GM12891 (cell line): ENCODE measurements at regions not wholly inside any gene's neighbourhood (a gene's known extent, or its start where the extent isn't known, plus 50 kb on each side); places are given as distances from the start of the nearest gene placed in this dataset.

Experiments
- DNase-seq: peaks from one replicate; pipeline ENCODE4 v3.0.0; 2011; ENCODE audit warnings: low spot score; ENCODE audit not compliant: insufficient read length
- FAIRE-seq: peaks from 2 replicates; lab custom pipeline; 2011; peaks lifted over from hg19 to GRCh38; lab: Jason Lieb, UNC
- PAX5 ChIP-seq: IDR thresholded peaks from 2 replicates; pipeline ENCODE4 v1.6.1; 2011; ENCODE audit warnings: low read length, moderate library complexity, mild to moderate bottlenecking; ENCODE audit not compliant: insufficient read depth, severe bottlenecking
- POLR2A ChIP-seq: IDR thresholded peaks from 2 replicates; pipeline ENCODE4 v1.6.1; 2011; ENCODE audit warnings: low read depth, low read length, control low read depth
- POLR2AphosphoS5 ChIP-seq: IDR thresholded peaks from 2 replicates; pipeline ENCODE4 v1.6.1; 2011; ENCODE audit warnings: low read depth, low read length, control low read depth
- POU2F2 ChIP-seq: IDR thresholded peaks from 2 replicates; pipeline ENCODE4 v1.6.1; 2011; ENCODE audit warnings: low read depth, mild to moderate bottlenecking, control low read depth, low read length, moderate library complexity
- SPI1 ChIP-seq: IDR thresholded peaks from 2 replicates; pipeline ENCODE4 v1.6.1; 2011; ENCODE audit warnings: low read depth, low read length, control low read depth
- TAF1 ChIP-seq: IDR thresholded peaks from 2 replicates; pipeline ENCODE4 v1.6.1; 2011; ENCODE audit warnings: low read depth, low read length, control low read depth

GRCh38 chr21:28086861-28087581, 905.7 kb downstream of the LTN1 start:
- DNase-seq, result no peak
- no peak for FAIRE-seq
- peak; percentile 71 for TF ChIP-seq SPI1
- TF ChIP-seq POLR2AphosphoS5, result no peak

- DNase-seq (no peak), FAIRE-seq (no peak)
- TF ChIP-seq POLR2AphosphoS5 (no peak), POU2F2 (no peak), POLR2A (no peak), SPI1 (no peak), PAX5 (no peak), TAF1 (no peak)
These were observed 907.7 kb downstream of the LTN1 start for GRCh38 chr21:28084951-28085350.

GRCh38 chr21:28083350-28083749, 909.3 kb downstream of the LTN1 start:
- TF ChIP-seq TAF1, result no peak
- TF ChIP-seq POU2F2, result no peak
- TF ChIP-seq POLR2A, result no peak
- TF ChIP-seq SPI1, result no peak
- no peak for TF ChIP-seq POLR2AphosphoS5
- no peak for TF ChIP-seq PAX5
- no peak for DNase-seq
- no peak for FAIRE-seq

DNA sequence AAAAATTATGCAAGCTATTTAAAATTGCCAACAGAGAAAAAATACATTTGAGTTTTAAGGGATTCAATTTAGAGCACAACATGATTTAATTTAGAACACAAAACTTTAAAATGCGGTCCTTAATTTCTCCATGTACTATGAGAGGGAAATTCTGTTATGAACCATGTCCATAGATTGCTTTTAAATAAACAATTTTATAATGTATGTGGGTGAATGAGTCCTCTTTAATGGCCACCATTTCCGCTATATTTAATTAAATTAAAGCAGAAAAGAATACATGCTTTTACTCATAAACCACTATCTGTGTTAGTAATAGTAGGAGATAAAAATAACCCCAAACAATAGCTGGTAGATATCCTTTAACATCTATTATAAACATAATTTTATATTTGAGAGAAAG, 914.6 kb downstream of the LTN1 start:
- DNase-seq (no peak), FAIRE-seq (no peak)
- TF ChIP-seq TAF1 (no peak), SPI1 (no peak), POLR2AphosphoS5 (no peak), POLR2A (no peak), PAX5 (no peak), POU2F2 (no peak)

- no peak for DNase-seq
- no peak for FAIRE-seq
- TF ChIP-seq PAX5 (no peak), POLR2AphosphoS5 (no peak), POLR2A (no peak), SPI1 (no peak), TAF1 (no peak), POU2F2 (no peak)
These were observed 918.0 kb downstream of the LTN1 start for GRCh38 chr21:28074676-28075075.

- FAIRE-seq (no peak), DNase-seq (no peak)
- TF ChIP-seq SPI1 (no peak), PAX5 (no peak), POLR2A (no peak), POU2F2 (no peak), TAF1 (no peak), POLR2AphosphoS5 (no peak)
These were observed 920.1 kb downstream of the LTN1 start for GRCh38 chr21:28072601-28073000.

- TF ChIP-seq POU2F2 (no peak), PAX5 (no peak), TAF1 (no peak), POLR2AphosphoS5 (no peak), SPI1 (no peak), POLR2A (no peak)
- no peak for DNase-seq
- FAIRE-seq, result no peak
These were observed 923.2 kb downstream of the LTN1 start for GRCh38 chr21:28069450-28069923.

GRCh38 chr21:28068455-28069358, 924.0 kb downstream of the LTN1 start:
- TF ChIP-seq POU2F2 (no peak), TAF1 (no peak)
- FAIRE-seq (no peak), DNase-seq (no peak)

GRCh38 chr21:28066596-28067387, 925.9 kb downstream of the LTN1 start:
- TF ChIP-seq POLR2A (no peak), TAF1 (no peak), SPI1 (no peak), PAX5 (no peak), POU2F2 (no peak), POLR2AphosphoS5 (no peak)
- DNase-seq (no peak), FAIRE-seq (no peak)
